Stimulated activated naive CD4-positive, alpha-beta T cell treated with Interleukin-2 at 50 U/mL for 16 hours (primary cell): ENCODE measurements at regions not wholly inside any gene's neighbourhood (a gene's known extent, or its start where the extent isn't known, plus 50 kb on each side); places are given as distances from the start of the nearest gene placed in this dataset.

Experiments used
- DNase-seq: peaks from one replicate; lab custom pipeline; 2025; lab: John Stamatoyannopoulos, UW

DNA sequence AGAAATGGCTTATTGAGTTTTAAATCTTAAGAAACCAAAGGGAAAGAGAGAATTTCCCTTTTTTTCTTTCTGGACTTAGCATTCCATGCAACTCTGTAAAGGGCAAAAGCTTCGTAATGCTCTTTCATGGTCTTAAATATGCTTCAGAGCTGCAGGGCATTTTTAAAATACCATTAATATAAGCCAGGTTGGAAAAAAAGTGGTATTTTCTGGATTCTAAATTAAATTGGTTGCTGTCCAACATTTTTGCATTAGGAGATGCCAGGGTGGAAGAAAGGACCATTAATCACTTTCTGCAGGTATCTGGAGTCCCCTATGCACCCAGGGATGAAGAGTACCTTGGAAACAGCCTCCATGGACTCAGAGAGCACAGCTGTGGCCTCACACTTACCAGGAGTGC is 215.1 kb upstream of the DAPK1 start:
- DNase-seq: no peak

DNA sequence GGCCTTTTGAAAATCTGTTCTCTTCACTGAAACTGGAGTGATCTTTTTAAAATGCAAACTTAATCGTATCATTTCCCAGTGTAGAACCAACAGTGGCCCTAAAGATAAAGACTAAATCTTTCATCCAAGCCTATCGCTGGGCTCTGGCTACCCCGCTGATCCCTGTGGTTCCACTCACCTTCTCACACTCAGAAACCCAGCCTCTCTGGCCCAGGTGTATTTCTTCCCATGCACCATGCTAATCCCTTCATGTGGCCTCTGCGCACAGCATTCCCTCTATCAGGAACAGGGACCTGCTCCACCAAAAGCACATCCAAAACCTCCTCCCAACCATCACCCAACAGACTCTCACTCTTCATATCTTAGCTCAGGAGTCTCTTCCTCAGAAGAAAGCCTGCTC is 214.1 kb upstream of the DAPK1 start:
- DNase-seq: no peak

DNA sequence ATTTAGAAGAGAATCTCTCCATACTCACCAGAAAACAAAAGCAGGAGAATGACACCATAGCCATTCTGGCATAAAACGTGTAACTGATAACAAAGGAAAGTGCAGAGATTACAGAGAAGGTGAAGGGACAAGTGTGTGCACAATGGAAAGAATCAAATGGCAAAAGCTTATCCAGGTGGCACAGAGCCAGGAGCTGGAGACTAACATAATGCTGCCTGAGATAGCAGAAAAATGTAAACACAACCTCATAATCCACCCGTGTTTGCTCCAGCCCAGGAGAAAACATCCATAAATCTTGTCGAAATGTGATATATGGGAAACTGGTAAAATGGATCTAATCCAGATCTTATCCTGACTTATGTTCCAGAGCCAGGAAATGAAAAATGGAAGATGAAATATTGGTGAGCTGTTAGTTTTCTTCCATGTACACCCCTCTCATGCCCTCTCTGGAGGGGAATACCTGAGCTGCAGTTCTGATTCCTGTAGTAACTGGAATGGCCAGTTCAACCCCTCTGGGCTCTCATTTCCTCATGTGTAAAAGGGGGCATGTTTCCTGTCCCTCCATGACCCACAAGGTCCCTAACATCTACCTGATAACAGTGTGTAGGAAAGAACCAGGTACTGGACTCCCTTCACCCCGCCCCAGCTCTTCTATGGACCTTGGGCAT is 212.3 kb upstream of the DAPK1 start:
- DNase-seq: no peak

DNA sequence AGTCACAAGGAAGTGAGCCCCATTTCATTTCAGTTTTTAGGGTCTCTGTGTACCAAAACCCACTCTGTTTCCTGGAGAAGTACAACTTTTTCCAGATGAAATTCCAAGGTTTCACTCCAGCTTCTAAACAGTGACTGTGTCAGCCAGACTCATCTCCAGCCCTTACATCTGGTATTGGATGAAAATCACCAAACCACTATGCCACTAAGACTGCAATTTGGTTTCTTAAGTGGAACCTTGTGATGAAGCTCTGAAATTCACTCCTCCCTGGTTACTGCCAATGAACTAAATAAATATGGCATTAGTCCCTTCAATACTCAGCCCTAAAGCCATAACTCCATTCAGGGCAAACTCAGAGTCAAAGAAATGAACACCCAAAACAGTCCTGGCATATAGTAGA is 211.2 kb upstream of the DAPK1 start:
- DNase-seq: no peak

DNA sequence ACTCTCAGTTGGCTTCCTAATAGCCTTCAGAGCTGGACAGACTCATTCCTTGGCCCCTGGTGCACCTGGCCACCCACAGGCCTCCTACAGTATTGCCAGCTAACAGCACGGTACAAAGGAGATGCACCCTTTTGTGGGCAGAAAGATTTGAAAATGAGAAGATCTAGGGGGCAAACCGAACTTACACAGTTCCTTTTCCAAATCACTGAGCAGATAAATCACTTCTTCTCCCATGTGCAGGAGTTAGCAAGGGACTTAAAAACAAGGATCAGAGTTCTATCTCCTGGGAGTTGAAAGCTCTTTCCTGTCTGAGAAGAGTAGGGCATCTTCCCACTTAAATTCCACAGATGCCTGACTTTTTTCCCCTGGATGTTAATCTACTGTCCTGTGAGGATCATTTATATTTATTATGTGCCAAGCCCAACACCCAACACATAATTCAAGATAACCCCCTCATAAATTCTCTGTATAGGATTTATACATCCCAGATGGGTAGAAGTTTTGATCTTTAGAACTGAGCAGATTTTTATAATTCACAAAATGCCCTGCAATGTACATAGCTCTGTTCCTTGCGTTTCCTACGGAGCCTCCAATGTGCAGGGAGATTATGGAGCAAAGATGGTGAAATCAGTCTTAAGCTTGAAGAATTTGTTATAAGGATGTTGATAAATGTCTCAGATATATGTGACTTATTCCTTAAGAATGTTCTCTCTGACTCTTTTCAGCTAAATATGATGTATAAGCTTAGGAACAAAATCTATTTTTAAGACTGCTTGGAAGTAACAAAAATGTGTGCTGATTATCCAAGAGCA is 207.2 kb upstream of the DAPK1 start:
- DNase-seq: no peak

DNA sequence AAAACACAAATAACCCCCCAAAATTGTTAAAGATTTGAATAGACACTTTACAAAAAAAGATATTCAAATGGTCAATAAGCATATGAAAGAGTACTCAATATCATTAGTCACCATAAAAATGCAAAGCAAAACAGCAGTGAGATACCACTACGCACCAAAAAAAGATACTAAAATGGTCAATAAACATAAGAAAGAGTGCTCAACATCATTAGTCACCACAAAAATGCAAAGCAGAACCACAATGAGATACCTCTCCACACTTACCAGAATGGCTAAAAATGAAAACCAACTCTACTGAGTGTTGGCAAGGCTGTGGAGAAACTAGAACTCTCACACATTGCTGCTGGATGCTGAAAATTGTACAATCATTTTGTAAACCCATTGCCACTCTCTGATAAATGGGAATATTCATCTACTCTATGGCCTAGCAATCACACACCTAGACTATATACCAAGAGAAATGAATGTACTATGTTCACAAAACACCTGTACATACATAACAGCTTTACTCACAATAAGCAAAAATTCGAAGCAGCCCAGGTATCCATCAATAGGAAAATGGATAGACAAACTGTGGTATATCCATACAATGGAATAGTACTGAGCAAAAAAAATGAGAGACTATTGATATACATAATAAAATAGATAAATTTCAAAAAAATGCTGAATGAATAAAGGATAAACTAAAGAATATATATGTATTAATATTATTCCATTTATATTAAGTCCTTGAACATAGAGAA is 205.0 kb upstream of the DAPK1 start:
- no peak for DNase-seq

DNA sequence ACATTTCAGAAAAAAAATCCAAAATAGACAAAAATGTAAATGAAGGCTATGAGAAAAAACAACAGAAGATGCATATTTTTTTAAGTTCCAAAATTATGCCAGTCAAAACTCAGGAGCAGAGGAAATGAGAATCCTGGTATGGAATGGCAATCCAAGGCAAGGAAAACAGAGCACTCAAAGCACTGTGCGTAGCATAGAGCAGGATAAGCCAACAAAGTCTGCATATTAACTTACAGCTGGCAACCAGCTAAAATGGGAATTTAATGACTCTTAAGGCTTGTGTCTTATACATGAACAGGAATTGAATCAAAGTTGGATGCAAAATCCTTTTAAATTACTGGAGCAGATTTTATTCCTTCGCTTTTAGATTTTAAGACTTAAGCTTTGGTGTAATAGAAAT is 203.5 kb upstream of the DAPK1 start:
- no peak for DNase-seq

DNA sequence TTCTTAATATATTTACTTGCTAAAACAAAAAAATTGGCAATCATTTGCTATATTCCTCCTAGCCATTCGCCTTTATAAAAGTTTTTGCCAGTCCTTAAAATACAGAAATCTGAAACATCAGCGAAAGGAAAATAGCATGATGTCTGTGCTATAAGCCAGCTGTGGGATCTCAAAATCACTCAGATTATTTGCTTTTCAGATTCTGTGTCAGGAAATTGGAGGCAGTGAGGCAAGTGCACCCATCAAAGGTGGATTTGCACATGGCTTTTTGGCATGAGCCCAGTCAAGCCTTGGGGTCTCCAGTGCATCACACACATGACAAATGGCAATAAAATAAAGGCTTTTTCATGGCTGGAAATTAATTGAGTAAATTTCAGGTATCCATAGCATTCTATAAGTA is 196.8 kb upstream of the DAPK1 start:
- DNase-seq: no peak

DNA sequence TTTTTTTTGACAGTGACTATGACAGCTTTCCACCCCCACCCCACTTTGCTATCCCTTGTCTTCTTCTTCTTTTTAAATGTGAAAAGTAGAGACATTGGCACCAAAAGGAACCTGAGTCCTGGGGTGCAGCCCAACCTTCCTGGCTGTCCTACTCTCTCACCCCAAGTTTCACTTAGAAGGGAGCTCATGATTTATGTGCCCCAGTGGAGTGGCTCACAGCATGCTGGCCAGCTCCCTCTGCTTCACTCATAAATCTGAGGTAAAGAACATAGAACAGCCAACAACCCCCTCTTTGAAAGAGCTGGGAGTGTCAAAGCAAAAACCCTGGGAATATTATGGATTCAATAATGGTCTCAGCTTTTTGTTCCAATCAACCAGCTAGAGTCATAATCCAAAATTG is 196.3 kb upstream of the DAPK1 start:
- no peak for DNase-seq

DNA sequence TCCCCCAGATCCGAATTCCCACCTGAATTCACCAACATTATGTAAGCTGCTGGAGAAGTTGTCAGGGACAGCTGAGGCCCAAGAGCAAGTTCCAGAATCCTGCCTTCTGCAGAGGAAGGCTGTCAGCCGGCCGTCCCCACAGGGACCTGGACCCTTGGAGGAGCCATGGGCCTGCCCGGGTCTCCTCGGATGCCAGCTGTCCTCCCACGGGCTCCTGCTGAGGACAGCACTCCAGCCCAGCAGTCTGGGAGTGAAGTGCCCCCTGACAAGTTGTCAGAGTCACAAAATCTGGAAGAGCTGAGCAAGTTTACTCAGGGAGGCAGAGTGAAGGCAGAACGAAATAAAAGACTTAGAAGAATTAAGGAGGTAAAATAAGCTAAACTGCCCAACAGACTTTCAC is 192.5 kb upstream of the DAPK1 start:
- DNase-seq: no peak

DNA sequence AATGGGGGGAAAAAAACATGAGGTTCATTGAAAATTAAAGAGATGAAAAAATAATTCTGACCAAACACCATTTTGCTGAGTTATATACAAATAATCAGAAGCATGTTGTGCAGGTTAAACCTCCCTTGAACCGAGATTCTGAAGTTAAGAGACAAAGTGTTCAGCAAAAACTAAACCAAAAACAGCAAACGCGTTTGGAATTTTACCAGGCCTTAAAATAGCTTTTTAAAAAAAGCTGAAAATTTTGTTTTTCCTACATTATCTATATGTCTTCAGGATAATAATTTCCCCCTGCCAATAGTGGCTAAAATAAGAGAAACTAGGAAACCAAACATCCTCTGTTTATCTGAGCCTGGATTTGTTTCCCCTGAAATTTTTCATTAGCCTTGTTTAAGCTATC is 191.7 kb upstream of the DAPK1 start:
- DNase-seq: no peak

DNA sequence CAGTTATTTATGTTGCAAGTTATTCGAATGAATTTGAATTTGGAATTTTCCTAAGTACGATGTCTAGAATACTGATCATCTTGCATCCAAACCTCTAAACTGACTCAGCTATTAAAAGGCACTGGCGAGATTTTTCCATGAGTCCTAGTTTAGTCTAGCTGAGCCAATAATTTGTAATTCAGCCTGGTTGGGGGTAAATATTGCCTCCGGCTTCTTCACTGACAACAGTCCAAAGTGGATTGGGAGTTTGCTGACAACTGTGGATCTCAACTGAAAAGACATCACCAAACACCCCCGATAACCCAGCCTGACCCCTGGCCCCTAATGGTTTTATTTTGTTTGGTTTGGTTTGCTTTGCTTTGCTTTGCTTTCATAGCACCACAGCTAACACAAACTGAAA is 189.8 kb upstream of the DAPK1 start:
- DNase-seq: no peak

DNA sequence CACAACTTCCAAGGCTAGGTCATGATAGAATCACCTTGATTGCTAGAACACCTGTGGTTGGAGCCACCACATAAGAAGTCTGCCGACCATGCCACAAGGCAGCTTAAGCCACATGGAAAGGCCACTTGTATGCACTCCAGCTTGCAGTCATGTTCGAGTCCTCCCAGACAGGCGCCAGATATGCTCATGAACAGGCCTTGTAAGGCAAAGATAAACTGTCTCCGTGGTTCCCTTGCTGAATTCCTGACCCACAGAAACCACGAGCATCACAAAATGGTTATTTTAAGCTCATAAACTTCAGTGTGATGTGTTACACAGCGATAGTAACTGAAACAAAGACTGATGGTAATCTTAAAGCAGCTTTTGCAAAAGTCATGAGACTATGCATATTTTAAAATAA is 188.4 kb upstream of the DAPK1 start:
- no peak for DNase-seq

DNA sequence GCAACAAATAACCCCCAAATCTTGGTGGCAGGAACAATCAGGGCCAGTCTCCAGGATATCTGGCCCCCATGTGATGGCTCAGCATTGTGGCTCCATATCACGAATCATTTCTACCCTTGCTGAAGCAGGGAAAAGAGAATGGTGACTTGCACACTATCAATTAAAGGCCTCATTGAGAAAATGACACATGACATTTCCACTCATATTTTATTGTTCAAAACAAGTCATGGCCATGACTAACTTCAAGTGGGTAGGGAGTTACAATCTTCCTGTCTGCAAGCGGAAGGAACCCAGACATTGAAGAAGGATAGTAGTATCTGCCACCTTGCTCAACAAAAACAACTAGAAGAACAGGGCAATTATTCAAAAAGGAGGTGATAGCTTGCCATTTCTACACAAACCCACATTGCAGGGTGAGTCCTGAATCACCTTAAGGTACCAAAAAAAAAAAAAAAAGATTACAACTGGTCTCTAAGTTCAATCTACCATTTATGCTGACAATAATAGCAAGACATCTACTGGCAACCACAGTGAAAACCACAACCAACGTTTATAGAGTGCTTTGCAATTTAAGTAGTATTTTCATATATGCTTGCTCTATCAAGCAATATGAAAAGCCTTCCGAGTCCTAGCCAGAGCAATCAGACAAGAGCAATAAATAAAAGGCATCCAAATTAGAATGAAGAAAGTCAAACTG is 186.7 kb upstream of the DAPK1 start:
- DNase-seq: no peak

DNA sequence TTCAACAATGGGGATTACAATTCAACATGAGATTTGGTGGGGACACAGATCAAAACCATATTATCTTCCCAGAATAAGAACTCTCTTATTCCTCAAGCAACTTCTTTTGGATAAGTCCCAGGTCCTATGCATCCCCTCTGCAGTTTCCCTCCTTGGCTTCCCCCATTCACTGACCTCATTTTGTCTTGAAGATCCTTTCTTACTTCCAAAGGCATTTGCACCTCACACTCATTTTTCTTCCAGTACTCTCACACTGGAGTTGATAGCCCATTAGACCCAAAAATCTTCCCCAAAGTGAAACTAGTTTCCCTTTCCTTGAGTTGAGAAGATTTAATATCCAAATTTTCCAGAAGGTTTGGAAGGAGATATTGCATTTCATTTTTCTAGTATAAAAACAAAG is 178.0 kb upstream of the DAPK1 start:
- no peak for DNase-seq

DNA sequence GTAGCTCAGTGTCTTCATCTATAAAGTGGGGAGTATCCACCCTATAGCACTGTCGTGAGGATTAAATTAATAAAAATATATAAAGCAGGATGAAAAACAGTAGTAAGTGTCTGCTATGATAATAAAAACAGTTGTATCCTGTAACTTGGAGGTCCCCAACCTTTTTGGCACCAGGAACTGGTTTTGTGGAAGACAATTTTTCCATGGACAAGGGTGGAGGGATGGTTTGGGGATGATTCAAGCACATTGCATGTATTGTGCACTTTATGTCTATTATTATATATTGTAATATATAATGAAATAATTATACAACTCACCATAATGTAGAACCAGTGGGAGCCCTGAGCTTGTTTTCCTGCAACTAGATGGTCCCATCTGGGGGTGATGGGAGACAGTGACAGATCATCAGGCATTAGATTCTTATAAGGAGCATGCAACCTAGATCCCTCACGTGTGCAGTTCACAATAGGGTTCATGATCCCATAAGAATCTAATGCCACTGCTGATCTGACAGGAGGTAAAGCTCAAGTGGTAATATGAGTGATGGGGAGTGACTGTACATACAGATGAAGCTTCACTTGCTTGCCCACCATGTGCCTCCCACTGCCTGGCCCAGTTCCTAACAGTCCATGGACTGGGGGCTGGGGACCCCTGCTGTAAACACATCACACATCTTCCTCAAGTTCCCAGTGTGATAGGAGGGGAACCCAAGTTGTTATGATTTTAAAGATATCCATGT is 177.4 kb upstream of the DAPK1 start:
- DNase-seq: no peak

DNA sequence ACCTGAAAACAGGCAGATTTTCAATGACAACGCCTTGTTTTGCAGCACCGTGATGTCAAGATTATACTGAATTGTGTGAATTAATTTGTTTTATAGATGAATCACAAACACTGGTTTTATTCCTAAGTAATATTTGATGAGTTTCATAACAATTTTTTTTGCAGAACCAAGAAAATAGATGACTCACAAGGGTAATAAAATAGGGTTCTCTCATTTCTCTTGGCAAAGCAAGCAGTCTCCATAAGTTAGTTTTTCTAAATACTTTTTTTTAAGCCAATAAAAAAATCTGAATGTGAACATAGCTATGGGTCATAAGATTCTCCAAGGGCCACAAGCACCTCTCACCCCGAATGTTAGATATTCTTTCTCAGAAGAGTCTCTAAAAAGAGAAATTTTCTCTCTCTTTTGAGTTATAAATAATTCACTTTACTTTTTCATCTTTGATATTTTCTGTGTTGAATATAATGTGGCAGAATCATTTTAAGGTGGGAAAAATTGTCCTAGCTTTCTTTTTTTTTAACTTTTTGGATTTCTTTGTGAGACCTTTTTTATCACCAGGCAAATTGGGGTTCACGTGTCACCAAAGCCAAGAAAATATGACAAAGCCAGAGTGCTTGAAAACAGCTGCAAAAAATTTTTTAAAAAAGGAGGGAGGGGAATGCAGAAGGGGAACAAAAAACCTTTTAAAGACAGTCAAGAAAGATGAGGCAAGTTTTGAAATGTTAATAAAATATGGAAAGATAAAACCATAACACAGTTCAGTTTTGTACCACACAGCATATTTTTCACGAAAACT is 174.6 kb upstream of the DAPK1 start:
- DNase-seq: no peak

DNA sequence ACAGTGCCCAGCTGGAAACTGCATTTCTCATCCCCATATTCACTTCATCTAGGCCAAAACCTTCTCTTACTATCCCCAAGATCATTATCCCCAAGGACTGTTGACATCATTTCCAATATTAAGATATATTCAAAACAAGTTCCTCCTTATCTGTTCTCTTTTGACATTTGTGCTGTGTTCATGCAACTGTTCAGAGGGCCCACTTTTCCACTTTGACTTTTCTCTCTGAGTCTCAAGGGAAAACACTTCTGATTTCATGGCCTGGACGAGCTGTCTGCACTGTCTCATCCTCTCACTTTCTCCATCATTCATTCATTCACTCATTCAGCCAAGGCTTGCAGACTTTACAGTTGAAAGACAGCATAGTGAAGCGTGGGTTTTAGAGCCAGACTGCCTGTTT is 173.7 kb upstream of the DAPK1 start:
- no peak for DNase-seq

DNA sequence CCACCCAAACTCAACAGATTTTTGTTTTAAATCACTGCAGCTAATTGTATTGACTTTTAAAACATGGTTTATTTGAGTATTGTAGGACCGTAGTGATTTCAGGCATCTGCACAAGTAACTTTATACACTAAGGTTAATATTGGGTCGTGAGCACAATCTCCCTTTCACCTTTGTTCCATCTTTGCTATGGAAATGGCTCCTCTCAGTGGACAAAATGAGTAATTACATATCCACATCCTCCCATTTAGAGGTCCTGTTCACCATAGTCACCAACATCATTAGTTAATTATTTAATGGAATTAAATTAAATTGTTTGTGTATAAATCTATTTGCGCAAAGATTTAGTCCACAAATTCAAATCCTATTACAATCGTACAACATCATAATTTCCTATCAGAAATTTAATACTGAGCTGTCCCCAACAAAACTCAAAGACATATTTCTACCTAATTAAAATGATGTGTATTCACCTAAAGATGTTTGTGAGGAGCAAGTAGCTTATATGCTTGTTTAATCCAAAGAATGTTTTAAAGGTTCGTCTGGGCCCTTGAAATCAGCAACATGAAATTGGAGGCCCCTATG is 173.0 kb upstream of the DAPK1 start:
- no peak for DNase-seq

DNA sequence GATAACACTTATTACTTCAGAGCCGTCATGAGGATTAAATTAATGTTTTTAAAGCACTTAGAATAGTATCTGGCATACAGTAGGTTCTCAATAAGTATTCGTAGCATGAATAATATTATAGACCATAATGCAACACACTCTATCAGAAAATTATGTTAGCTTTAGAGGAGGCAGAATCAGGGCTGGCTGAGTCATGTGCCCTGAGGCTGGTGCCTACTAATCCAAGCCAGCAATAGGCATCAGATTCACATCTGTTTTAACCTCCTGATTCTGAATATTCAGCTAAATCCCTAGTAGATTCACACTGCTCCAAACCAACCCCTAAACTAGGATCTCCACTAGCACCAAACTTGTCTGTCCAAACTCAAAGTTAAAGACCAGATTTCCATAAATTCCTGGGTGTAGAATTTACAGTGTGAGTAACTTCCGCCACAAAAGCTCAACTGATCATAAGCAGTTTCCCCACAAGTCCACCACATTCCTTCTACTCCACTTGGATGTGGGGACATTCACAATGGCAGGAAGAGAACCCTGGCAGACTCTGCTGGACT is 170.0 kb upstream of the DAPK1 start:
- DNase-seq: no peak
